ENCODE measurements at regions not wholly inside any gene's neighbourhood (a gene's known extent, or its start where the extent isn't known, plus 50 kb on each side); places are given as distances from the start of the nearest gene placed in this dataset.
A peak's percentile ranks its signal among the peaks of the same experiment; 100 is the strongest.

GRCh38 chr4:187547316-187547715 lies 448.3 kb upstream of the ZFP42 start:
- Histone ChIP-seq H3K27me3 (replicated peaks; ENCODE audit: insufficient read depth) (no peaks in the 10 kb centered on the region), H3K36me3 (no peaks in the 10 kb centered on the region), H3K9me3 (no peaks in the 10 kb centered on the region), H3K4me1 (ENCODE audit: control insufficient read depth in 1 of 2, low read depth in 2 of 2) (peaks cover 0 to 4% of the 10 kb centered on the region in 2 donors), H3K27ac (no peak overlapping the region), H3K4me3 (peak overlapping the region; percentile 52)
- DNase-seq (ENCODE audit: low spot score) (no peak), ATAC-seq (ENCODE audit: insufficient number of reproducible peaks, low FRiP score, low read depth) (no peak)
- no peak for TF ChIP-seq CTCF (IDR thresholded peaks at IDR 0.05)

GRCh38 chr4:187550256-187550950 lies 445.2 kb upstream of the ZFP42 start:
- no peak for TF ChIP-seq CTCF (IDR thresholded peaks at IDR 0.05)
- H3K27ac ChIP-seq = no peak overlapping the region
- ATAC-seq (ENCODE audit: insufficient number of reproducible peaks, low FRiP score, low read depth) (no peak), DNase-seq (ENCODE audit: low spot score) (no peak)
- no peaks in the 10 kb centered on the region for H3K27me3 ChIP-seq (replicated peaks; ENCODE audit: insufficient read depth)
- H3K4me1 ChIP-seq (ENCODE audit: control insufficient read depth in 1 of 2, low read depth in 2 of 2) = peaks cover 0 to 4% of the 10 kb centered on the region in 2 donors
- no peaks in the 10 kb centered on the region for H3K9me3 ChIP-seq
- H3K4me3 ChIP-seq = no peak overlapping the region
- H3K36me3 ChIP-seq = no peaks in the 10 kb centered on the region

GRCh38 chr4:187552781-187553180 lies 442.8 kb upstream of the ZFP42 start:
- ATAC-seq (ENCODE audit: insufficient number of reproducible peaks, low FRiP score, low read depth) (no peak), DNase-seq (ENCODE audit: low spot score) (no peak)
- TF ChIP-seq CTCF (IDR thresholded peaks at IDR 0.05) = no peak
- Histone ChIP-seq H3K27ac (no peak overlapping the region), H3K36me3 (no peaks in the 10 kb centered on the region), H3K27me3 (replicated peaks; ENCODE audit: insufficient read depth) (no peaks in the 10 kb centered on the region), H3K4me1 (ENCODE audit: control insufficient read depth in 1 of 2, low read depth in 2 of 2) (no peaks in the 10 kb centered on the region), H3K9me3 (peaks cover 4% of the 10 kb centered on the region), H3K4me3 (no peak overlapping the region)

- no peak for DNase-seq (ENCODE audit: low spot score)
- H3K27me3 ChIP-seq (replicated peaks; ENCODE audit: insufficient read depth) = no peaks in the 10 kb centered on the region
- no peak for TF ChIP-seq CTCF (IDR thresholded peaks at IDR 0.05)
- peaks cover 4% of the 10 kb centered on the region for H3K9me3 ChIP-seq
- no peaks in the 10 kb centered on the region for H3K36me3 ChIP-seq
- no peak for ATAC-seq (ENCODE audit: insufficient number of reproducible peaks, low FRiP score, low read depth)
- H3K4me1 ChIP-seq (ENCODE audit: control insufficient read depth in 1 of 2, low read depth in 2 of 2) = no peaks in the 10 kb centered on the region
- no peak overlapping the region for H3K27ac ChIP-seq
- no peak overlapping the region for H3K4me3 ChIP-seq
These were observed 440.4 kb upstream of the ZFP42 start for GRCh38 chr4:187555174-187555573.

GRCh38 chr4:187558391-187558790 lies 437.2 kb upstream of the ZFP42 start:
- DNase-seq (ENCODE audit: low spot score) (no peak), ATAC-seq (ENCODE audit: insufficient number of reproducible peaks, low FRiP score, low read depth) (no peak)
- peaks cover 4% of the 10 kb centered on the region for H3K9me3 ChIP-seq
- no peaks in the 10 kb centered on the region for H3K4me1 ChIP-seq (ENCODE audit: control insufficient read depth in 1 of 2, low read depth in 2 of 2)
- no peak overlapping the region for H3K4me3 ChIP-seq
- H3K27me3 ChIP-seq (replicated peaks; ENCODE audit: insufficient read depth) = no peaks in the 10 kb centered on the region
- no peak overlapping the region for H3K27ac ChIP-seq
- no peaks in the 10 kb centered on the region for H3K36me3 ChIP-seq
- TF ChIP-seq CTCF (IDR thresholded peaks at IDR 0.05) = no peak

Measured in thoracic aorta (tissue), 2 donors.